NCI-H748 (cell line): ENCODE measurements at regions not wholly inside any gene's neighbourhood (a gene's known extent, or its start where the extent isn't known, plus 50 kb on each side); places are given as distances from the start of the nearest gene placed in this dataset.

Experiments
- DNase-seq: peaks from one replicate; lab custom pipeline; 2025; ENCODE audit not compliant: unreplicated experiment; lab: John Stamatoyannopoulos, UW

DNA sequence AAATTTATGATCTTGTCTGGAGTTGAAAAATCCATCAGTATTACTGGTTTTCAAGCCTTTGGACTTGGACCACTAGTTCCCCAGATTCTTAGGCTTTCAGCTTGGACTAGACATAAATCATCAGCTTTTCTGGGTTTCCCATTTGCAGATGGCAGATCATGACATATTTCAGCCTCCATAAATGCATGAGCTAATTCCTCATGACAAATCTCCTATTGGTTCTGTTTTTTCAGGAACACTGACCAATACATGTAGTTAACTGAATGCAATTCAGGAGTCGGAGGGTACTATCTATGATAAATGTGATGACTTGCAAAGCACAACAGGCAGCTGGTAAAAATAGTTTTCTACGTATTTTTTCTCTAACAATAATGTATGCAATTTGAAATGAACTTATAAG, 635.6 kb downstream of the TRAM1L1 start:
- DNase-seq = no peak

DNA sequence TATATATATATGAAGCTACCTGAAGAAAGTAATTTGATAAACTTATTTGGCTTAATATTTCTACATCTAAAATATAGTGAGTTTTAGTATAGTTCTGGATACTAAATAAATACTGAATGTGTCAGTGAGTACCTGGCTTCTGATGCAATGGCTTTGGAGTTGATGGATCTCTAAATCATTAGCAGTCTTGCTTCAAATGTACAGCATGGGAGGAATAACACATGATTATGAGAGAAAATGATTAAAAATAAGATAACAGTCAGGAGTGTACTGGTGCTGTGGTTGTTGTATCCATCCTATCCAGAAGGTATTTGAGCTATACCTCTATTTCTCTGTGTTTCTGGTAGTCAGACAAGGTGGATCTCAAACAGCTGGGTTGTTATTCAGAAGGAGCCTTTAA, 641.3 kb downstream of the TRAM1L1 start:
- DNase-seq = no peak

DNA sequence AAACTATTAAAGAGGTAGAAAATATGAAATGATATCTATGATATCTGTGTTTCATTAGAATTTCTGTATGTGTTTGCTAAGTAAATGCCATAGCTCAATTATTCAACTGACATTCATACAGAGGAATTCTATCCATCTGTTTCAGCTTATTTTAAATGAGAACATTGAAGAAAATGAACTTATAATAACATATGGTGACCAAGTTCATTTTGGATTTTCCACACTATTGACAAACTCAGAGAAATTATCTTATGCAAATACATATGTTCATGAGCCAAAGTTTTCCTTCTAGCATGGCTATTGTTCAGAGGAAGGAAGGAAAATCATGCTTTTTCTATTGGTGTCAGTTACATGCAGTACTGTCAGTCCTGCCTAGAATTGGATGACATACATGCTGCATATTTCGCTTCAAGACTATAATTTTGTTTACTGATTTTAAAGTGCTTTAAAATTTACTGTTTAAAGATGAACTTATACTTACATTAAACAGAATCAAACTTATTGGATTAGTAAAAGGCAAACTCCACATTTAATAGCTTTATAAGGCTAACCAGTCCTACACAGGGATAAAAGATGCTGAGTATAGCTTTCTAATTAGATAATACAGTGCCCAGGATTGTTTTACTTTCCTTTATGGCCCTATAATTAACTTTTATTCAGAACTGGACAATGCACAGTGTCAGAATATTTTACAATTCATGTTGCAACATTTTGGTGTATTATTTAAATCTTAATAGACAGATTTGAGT, 646.2 kb downstream of the TRAM1L1 start:
- DNase-seq = no peak

DNA sequence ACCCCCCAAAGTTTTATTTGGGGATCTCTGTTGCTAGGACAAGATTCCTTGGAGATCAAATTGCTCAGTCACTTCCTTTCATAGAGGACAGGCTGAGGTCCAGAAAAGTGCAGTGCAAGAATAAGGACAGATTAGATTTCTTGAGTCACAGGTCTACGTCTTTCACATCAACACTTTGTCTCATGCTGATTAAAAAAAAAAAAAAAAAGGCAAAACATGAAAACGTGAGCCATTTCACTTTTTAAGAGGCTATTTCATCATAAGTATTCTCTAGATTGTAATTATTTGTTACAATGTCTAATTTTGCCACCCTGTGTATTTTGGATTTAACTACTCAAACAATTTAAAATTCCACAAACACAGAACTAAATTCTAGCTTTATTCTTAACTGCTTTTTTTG, 647.0 kb downstream of the TRAM1L1 start:
- no peak for DNase-seq

DNA sequence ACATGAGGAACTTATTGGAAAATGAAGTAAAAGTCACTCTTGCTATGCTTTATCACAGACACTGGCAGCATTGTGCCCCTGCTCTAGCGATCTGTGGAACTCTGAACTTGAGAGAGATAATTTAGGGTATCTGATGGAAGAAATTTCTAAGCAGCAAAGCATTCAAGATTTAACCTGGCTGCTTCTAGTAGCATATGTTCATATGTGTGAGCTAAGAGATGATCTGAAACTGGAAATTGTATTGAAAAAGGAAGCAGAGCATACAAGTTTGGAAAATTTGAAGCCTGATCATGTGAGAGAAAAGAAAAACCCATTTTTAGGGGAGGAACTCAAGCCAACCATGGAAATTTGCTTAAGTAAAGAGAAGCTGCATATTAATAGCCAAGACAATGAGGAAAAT, 657.7 kb downstream of the TRAM1L1 start:
- no peak for DNase-seq

DNA sequence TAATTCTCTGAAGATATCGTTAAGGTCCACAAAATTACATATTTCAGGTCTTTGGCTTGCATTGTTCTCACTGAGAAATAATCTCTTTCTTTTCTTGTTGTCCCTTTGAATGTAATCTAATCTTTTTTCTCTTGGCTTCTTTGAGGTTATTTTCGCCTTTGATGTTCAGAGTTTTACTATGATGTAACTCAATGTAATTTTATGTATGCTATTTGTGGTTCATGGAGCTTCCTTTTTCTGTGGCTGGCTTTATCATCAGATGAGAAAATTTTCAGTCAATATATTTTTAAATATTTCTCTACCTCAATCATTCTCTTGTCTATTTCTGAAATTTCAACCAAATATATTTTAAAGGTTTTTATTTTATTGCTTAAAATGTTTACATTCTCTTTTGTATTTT, 672.2 kb downstream of the TRAM1L1 start:
- DNase-seq = no peak

DNA sequence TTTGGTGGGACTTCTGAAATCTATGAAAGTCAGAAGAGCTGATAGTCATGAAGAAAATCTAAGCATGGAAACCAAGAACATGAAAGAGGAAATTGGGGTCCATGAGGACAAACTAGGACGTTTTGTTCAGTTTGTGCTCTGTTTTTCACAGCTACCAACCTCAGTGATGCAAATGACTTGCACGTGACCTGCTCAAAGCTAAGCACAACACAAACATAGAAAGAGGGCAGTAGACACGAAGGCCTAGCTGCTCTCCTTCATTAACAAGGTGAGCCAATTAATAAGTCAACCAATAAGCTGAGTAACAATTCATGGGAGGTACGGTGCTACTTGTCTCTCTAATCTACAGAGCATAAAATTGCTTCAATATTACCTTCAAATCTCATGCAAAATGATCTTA, 684.1 kb downstream of the TRAM1L1 start:
- DNase-seq = peak; percentile 8

DNA sequence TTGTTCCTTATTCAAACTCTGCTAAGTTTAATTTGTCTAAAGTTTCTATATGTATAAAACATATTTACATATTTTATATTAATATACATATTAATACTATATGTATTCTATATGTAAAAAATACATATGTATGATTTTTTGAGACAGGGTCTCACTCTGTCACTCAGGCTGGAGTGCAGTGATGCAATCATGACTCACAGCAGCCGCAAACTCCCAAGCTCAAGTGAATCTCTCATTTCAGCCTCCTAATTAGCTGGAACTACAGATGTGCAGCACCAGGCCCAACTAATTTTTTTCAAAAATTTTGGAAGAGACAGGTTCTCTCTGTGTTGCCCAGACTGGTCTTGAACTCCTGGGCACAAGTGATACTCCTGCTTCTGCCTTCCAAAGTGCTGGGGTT, 684.9 kb downstream of the TRAM1L1 start:
- no peak for DNase-seq

DNA sequence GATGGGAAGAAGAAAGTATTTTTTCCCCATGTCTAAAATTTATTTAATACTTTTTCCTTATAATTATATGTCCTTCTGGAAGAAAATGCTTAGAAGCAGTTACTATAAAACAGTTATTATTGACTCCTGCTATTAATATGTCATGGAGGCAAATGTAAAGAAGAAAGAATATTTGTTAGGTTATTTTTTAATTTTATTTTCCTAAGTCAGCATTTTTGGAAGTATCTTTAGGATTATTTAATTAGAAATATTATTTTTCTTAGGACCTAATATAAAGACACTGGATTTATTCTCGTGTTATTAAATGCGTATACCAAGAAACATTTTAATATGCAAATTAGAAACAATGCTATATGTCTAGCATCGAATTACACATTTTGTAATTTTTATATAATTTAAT, 687.7 kb downstream of the TRAM1L1 start:
- DNase-seq = no peak

DNA sequence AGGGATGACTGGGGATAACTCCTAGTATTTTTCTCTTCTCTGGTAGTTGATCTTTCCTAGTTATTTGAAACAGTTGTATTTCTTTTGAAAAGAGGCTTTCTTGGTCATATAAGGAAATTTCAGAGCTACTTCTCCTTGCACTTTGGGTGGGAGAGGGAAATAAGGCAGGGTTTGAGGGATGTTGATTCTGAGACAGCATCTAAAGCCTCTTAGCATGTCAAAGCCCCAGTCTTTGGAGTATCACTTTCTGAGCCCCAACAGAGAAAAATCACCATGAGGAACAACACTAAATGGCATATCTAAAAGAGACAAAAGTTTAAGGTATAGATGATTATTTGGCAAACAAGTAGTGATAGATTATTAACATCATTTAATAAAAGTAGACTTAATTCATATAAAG, 688.1 kb downstream of the TRAM1L1 start:
- DNase-seq = no peak

DNA sequence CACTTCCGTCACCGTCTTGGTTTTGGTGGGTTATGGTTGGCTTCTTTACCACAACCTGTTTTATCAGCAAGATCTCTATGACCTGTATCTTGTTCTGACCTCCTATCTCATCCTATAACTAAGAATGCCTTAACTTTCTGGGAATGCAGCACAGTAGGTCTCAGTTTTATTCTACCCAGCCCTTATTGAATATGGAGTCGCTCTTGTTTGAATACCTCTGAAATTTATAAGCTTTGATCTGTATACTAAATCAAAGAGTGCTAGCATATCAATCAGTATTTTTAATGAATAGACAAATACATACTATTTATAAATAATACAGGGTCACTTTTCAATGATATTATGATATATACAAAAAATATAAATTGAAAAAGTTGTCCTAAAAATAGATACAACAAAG, 690.0 kb downstream of the TRAM1L1 start:
- no peak for DNase-seq

DNA sequence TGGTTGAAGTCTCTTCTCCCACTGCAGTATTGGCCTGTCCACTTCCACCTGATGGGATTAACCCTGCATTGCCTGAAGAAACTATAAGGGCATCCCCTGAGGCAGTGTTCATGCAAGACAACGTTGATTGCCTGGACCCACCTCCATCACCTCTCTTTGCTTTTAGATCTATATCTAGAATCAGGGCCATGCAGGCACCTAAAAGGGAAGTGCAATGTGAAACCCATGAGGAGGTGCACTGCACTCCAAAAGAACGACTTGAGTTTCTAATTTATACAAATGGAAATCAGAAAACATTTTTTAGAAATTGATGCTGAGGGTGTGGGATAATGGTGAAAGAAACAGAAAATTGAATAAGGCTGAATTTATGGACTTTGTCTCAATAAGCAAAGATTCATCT, 694.4 kb downstream of the TRAM1L1 start:
- DNase-seq = no peak

DNA sequence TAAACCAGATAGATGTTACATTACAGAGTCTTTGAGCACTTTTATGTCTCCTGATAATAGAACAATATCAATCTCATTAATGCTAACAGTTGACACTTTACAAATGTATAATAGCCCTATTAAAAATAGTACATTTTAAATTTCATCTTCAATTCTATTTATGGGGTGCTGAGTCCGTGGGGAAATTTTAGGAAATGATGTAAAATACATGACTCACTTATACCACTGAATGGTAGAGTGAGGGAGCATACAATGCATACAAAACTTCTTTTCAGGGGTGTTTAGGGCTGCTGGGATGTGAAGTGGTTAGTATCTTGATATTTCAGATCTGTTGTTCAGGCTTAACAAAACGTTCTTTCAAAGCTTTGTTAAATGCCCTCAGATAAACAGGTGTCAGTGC, 696.2 kb downstream of the TRAM1L1 start:
- DNase-seq = no peak

DNA sequence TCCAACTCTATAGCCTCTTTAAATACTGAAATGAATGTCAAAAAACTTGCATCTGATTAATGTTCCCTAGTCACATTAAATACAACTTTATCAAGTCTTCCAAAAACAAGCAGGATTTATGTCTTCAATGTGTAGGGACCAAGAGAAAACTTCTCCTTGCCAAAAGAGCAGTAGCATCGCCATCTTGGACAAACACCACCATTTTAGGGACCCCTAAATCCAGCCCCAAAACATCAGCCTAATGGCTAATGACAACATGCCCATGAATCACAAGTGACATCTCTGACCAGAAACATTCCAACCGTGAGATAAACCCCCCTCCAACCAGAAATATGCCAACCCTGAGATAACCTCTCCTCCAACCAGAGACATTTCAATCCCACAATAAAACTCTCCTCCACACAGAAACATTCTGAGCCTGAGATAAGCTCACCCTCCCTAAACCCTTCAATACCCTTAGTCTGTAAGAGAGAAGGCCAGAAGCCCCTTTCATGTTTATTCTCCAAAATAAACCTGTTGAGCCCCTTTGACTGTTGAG, 697.4 kb downstream of the TRAM1L1 start:
- no peak for DNase-seq

DNA sequence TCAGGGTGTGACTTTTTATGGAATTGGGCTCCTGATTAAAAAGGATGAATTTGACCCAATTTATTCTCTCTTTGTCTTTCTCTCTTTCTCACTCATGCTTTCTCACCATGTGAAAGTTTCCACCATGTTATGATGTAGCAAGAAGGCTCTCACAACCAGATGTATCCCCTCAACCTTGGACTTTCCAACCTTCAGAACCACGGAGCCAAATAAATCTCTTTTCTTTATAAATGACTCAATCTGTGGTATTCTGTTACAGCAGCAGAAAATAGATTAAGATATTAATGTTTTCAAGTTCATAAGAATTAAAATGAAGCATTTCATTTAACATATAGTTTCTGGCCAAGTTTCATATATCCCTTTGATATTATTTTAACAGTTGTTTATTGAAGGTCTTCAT, 698.5 kb downstream of the TRAM1L1 start:
- no peak for DNase-seq

DNA sequence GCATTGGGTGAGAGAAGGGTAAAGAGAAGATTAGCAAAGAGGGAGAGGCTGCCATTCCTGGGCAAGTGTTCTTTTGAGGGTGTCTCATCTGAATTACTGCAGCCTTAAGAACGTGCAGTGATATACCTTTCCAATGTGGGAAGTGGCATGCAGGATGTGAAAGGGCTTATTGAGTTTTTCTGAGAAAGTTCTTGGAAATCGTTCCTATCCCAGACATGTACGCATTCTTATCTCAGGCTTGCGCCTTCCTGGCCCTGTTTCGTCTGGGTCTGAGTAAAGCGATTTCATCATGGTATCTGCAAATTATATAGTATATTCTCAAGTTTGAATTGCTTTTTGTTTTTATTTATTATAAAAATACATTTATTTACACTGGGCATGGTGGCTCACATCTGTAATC, 699.8 kb downstream of the TRAM1L1 start:
- no peak for DNase-seq

DNA sequence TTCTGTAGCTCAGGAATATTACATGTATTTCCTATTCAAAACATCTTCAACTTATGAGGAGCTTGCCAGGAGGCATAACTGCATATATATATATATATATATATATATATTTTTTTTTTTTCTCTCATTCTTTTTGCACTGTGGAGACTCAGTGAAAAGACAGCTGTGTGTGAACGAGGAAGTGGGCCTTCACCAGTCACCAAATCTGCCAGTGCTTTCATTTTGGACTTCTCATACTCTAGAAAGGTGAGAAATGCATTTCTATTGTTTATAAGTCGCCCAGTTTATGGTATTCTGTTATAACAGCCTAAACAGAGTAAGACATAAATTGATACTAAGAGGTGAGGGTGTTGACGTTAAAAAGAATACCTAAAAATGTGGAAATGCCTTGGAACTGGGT, 710.6 kb downstream of the TRAM1L1 start:
- DNase-seq = no peak

DNA sequence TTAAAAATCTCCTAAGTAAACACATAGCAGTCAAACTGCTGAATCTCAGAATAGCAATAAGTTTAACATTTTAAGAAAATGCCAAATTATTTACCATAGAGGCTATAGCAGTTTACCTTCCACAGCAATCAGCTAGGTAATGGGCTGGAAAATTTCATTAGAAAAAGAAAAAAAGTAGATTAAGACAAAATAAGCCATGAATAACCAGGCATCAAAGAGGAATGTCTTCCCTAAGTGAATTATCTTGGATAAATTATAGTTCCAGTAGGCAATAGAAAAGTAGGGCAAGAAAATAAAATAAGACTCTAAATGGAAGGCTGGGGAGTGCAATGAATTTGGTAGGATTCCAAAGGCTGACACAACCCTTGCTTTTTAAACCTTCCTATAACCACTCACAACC, 722.8 kb downstream of the TRAM1L1 start:
- no peak for DNase-seq

DNA sequence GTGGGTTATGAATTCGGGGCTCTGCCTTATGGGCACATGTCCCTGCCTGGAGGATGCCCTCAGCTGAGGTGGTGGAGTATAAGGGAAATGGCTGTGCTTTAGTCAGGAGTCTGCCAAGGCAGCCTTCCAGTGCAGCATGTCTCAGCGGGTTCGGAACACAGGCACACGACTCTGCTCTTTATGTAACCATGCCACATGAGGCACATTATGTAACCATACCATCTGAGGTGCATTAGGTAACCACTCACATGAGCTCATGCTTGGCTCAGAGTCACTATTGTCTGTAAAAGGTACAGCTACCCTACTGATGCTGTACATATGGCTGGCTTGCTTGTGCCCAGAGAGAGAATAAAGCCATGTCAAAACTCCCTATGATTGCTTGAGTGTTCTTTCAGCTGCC, 723.6 kb downstream of the TRAM1L1 start:
- DNase-seq = peak; percentile 1

DNA sequence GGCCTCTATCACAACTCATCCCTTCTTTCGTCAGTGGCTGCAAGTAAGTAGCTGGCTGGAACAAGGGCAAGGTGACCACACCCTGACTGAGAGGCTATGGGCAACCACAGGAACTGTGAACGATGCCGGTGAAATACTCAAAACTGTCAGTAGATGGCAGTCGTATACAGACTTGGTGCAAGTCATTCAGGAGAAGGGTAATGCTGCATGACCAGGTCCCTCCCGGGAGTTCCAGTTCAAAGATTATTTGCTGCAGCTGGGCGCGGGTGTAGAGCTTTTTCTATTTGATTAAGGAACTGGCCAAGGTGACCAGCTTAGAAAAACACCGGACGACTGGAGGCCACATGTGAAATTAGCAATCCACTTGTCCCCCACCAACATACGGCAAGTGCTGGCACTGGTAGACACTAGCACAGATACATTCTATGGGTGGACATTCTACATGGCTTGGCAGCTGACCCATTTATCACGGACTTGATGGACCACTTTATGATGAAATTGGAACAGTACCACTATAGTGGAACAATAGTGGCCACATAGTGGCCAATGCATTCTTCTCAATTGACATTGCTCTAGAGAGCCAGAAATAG, 726.6 kb downstream of the TRAM1L1 start:
- peak; percentile 91 for DNase-seq

DNA sequence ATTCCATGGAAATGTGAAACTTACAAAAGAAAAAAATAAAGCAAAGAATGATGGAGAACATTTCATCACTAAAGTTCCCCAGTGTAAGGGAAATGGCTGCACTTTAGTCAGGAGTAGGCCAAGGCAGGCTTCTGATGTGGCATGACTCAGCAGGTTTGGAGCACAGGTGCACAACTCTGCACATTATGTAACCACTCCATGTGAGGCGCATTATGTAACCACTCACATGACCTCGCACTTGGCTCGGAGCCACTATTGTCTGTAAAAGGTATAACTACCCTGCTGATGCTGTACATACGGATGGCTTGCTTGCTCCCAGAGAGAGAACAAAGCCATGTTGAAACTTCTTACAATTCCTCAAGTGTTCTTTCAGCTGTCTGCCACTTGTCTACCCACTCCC, 727.6 kb downstream of the TRAM1L1 start:
- peak; percentile 87 for DNase-seq

DNA sequence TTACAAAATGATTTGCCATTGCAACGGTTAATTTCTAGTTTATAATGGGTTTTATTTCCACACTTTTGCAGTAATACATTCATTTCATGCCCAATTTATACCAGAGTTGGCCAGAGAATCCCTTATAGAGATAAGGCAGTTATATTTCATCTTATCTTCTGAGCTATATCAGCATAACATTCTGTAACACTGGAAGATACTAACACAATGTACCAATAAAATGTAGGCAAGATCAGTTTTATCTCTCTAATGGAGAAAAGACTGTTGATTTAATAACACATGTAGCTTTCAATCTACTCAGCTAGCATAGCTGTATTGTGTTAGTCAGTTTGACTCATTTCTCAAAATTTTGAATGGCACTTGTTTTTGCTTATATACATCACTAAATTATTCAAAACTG, 738.6 kb downstream of the TRAM1L1 start:
- DNase-seq = no peak

DNA sequence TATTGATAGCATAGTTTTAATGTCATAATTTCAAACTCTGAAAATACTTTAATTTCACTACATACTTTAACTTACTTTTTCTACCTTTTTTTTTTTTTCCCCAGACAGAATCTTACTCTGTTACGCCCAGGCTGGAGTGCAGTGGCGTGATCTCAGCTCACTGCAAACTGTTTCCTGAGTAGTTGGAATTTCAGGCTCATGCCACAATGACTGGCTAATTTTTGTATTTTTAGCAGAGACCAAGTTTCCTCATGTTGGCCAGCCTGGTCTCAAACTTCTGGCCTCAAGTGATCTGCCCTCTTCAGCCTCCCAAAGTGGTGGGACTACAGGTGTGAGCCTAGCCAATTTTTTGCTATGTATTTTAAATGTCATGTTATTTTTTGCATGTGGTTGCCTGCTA, 741.6 kb downstream of the TRAM1L1 start:
- DNase-seq = no peak
